HepG2 (cell line): ENCODE measurements at regions not wholly inside any gene's neighbourhood (a gene's known extent, or its start where the extent isn't known, plus 50 kb on each side); places are given as distances from the start of the nearest gene placed in this dataset.

Experiments
- E2F5 ChIP-seq: sonication (generic); formaldehyde crosslinking; conservative IDR thresholded peaks from 2 replicates; pipeline ENCODE4 v1.4.0; 2020; ENCODE audit warnings: missing genetic modification reagents
- GMEB2 ChIP-seq: IDR thresholded peaks from 2 replicates; pipeline ENCODE4 v1.6.1; 2016; ENCODE audit warnings: missing biosample characterization, missing genetic modification reagents, low read depth
- HNF1A ChIP-seq, 2 experiments: sonication (generic) in 1 of 2; formaldehyde crosslinking in 1 of 2; IDR thresholded peaks; 2 replicates each; pipeline versions ENCODE4 v1.4.0 to v1.6.1; 2016 to 2020; ENCODE audit warnings: borderline replicate concordance in 1 of 2, low read depth in 1 of 2, mild to moderate bottlenecking in 1 of 2, missing genetic modification reagents in 1 of 2
- KDM2A ChIP-seq: sonication (generic); formaldehyde crosslinking; IDR thresholded peaks from 2 replicates; pipeline ENCODE4 v1.4.0; 2020; ENCODE audit warnings: low read depth, missing genetic modification reagents, borderline replicate concordance
- KLF15 ChIP-seq: sonication (generic); formaldehyde crosslinking; IDR thresholded peaks from 2 replicates; pipeline ENCODE4 v1.8.1; 2023; ENCODE audit warnings: borderline replicate concordance, mild to moderate bottlenecking, inconsistent platforms, missing genetic modification reagents, mixed read lengths
- SALL1 ChIP-seq: sonication (generic); formaldehyde crosslinking; IDR thresholded peaks from 2 replicates; pipeline ENCODE4 v1.8.0; 2022; ENCODE audit warnings: mild to moderate bottlenecking, missing genetic modification reagents
- SAP130 ChIP-seq: IDR thresholded peaks from 2 replicates; pipeline ENCODE4 v1.6.1; 2016; ENCODE audit warnings: low read depth
- SETDB1 ChIP-seq: sonication (generic); formaldehyde crosslinking; IDR thresholded peaks from 2 replicates; pipeline ENCODE4 v1.5.1; 2020; ENCODE audit warnings: missing genetic modification reagents, mild to moderate bottlenecking, borderline replicate concordance
- SOX6 ChIP-seq, 2 experiments: fragments of 450-650 bp in 1 of 2; sonication (generic) in 1 of 2; formaldehyde crosslinking in 1 of 2; IDR thresholded peaks; 2 replicates each; pipeline versions ENCODE4 v1.4.0 to v1.6.1; 2017 to 2020; ENCODE audit warnings: antibody characterized with exemption in 1 of 2, mild to moderate bottlenecking in 1 of 2, missing genetic modification reagents in 1 of 2
- THAP9 ChIP-seq: sonication (generic); formaldehyde crosslinking; IDR thresholded peaks from 2 replicates; pipeline ENCODE4; 2020; ENCODE audit warnings: missing genetic modification reagents, mild to moderate bottlenecking, borderline replicate concordance
- ZNF446 ChIP-seq: sonication (generic); formaldehyde crosslinking; IDR thresholded peaks from 2 replicates; pipeline ENCODE4 v1.5.0; 2020; ENCODE audit warnings: mild to moderate bottlenecking, missing genetic modification reagents
- ZNF687 ChIP-seq: sonication (generic); formaldehyde crosslinking; IDR thresholded peaks from 2 replicates; pipeline ENCODE4 v1.5.1; 2020; ENCODE audit warnings: mild to moderate bottlenecking, missing genetic modification reagents, moderate library complexity
- ZNF883 ChIP-seq: sonication (generic); formaldehyde crosslinking; IDR thresholded peaks from 2 replicates; pipeline ENCODE4 v1.5.1; 2020; ENCODE audit warnings: mild to moderate bottlenecking, missing genetic modification reagents; ENCODE audit errors: not compliant biosample characterization

GRCh38 chr2:60335533-60336237 lies 217.8 kb downstream of the BCL11A start (continued):
- TF ChIP-seq SALL1 (peak; percentile 38; the same call in 1 of the 2 replicates), SETDB1 (CRISPR knock-in tag) (no peak), HNF1A (IDR thresholded peaks at IDR 0.05; ENCODE audit: low read depth) (no peak), HNF1A (CRISPR knock-in tag; IDR thresholded peaks at IDR 0.05; ENCODE audit: borderline replicate concordance) (peak; percentile 28; the same call in 1 of the 2 replicates), ZNF883 (CRISPR knock-in tag) (no peak), KDM2A (CRISPR knock-in tag) (peak; percentile 44; the same call in 1 of the 2 replicates), SOX6 (IDR thresholded peaks at IDR 0.05) (no peak), SOX6 (CRISPR knock-in tag; IDR thresholded peaks at IDR 0.05) (peak; percentile 69), ZNF446 (CRISPR knock-in tag) (no peak), THAP9 (CRISPR knock-in tag) (no peak), KLF15 (no peak), ZNF687 (CRISPR knock-in tag) (peak; percentile 24; the same call in 1 of the 2 replicates), E2F5 (CRISPR knock-in tag) (no peak), GMEB2 (CRISPR knock-in tag) (no peak), SAP130 (CRISPR knock-in tag) (0 out of 2 replicates have a peak, but pooled peaks have one; percentile 21)
